HG03060 (cell line): ENCODE measurements at regions not wholly inside any gene's neighbourhood (a gene's known extent, or its start where the extent isn't known, plus 50 kb on each side); places are given as distances from the start of the nearest gene placed in this dataset.
"Not testable (repeated sequence)": the region's sequence is repeated elsewhere in the genome, so short reads cannot be mapped to it uniquely, and the experiment has no call there.

Experiments used
- ATAC-seq: cut with Tn5 transposase; IDR thresholded peaks from one replicate; pipeline ENCODE4 v1.9.1; 2021; ENCODE audit warnings: low read depth, moderate number of reproducible peaks; ENCODE audit not compliant: unreplicated experiment

- no peak for ATAC-seq
Measured at GRCh38 chr1:95582191-95582590, 348.2 kb downstream of the RWDD3 start.

GRCh38 chr1:95582746-95583145 is 348.7 kb downstream of the RWDD3 start:
- ATAC-seq, result no peak

GRCh38 chr1:95583661-95584210 is 349.7 kb downstream of the RWDD3 start:
- no peak for ATAC-seq

- no peak for ATAC-seq
Measured at GRCh38 chr1:95584315-95584714, 350.3 kb downstream of the RWDD3 start.

- no peak for ATAC-seq
Measured at GRCh38 chr1:95604771-95605170, 370.8 kb downstream of the RWDD3 start.

GRCh38 chr1:95614197-95614596 is 380.2 kb downstream of the RWDD3 start:
- ATAC-seq, result no peak

GRCh38 chr1:95615421-95615820 is 381.4 kb downstream of the RWDD3 start:
- ATAC-seq, result no peak

- no peak for ATAC-seq
Measured at GRCh38 chr1:95620076-95620475, 386.1 kb downstream of the RWDD3 start.

- ATAC-seq, result no peak
Measured at GRCh38 chr1:95622609-95623008, 388.6 kb downstream of the RWDD3 start.

- ATAC-seq, result no peak
Measured at GRCh38 chr1:95625224-95625623, 391.2 kb downstream of the RWDD3 start.

GRCh38 chr1:95627244-95627643 is 393.2 kb downstream of the RWDD3 start:
- ATAC-seq, result no peak

- ATAC-seq, result no peak
Measured at GRCh38 chr1:95631695-95632094, 397.7 kb downstream of the RWDD3 start.

- no peak for ATAC-seq
Measured at GRCh38 chr1:95635811-95636210, 401.8 kb downstream of the RWDD3 start.

- ATAC-seq, result no peak
Measured at GRCh38 chr1:95636897-95637296, 402.9 kb downstream of the RWDD3 start.

- ATAC-seq, result no peak
Measured at GRCh38 chr1:95640746-95641145, 406.7 kb downstream of the RWDD3 start.

- ATAC-seq, result no peak
Measured at GRCh38 chr1:95641386-95641785, 407.4 kb downstream of the RWDD3 start.

GRCh38 chr1:95642035-95642434 is 408.0 kb downstream of the RWDD3 start:
- no peak for ATAC-seq

GRCh38 chr1:95643071-95643470 is 409.1 kb downstream of the RWDD3 start:
- ATAC-seq, result no peak

- not testable (repeated sequence) for ATAC-seq
Measured at GRCh38 chr1:95645126-95645525, 411.1 kb downstream of the RWDD3 start.

GRCh38 chr1:95650631-95651030 is 416.6 kb downstream of the RWDD3 start:
- ATAC-seq, result no peak

GRCh38 chr1:95652423-95652965 is 418.5 kb downstream of the RWDD3 start:
- no peak for ATAC-seq

- no peak for ATAC-seq
Measured at GRCh38 chr1:95653618-95654017, 419.6 kb downstream of the RWDD3 start.
